Right cardiac atrium (tissue), 5 donors: ENCODE measurements at regions not wholly inside any gene's neighbourhood (a gene's known extent, or its start where the extent isn't known, plus 50 kb on each side); places are given as distances from the start of the nearest gene placed in this dataset.
"Not testable (repeated sequence)": the region's sequence is repeated elsewhere in the genome, so short reads cannot be mapped to it uniquely, and the experiment has no call there.

Source experiments
- ATAC-seq, 2 donors: fragments of 200-7000 bp; cut with Tn5 transposase; one replicate each; pipeline versions ENCODE4 v1.8.0 to v1.9.1; 2020; ENCODE audit warnings: moderate library complexity in 2 of 2, mild to moderate bottlenecking in 1 of 2
- DNase-seq, 3 donors: peaks; one replicate each; pipeline ENCODE4 v3.0.0-alpha.2; 2020
- H3K27ac ChIP-seq: one replicate; pipeline ENCODE4 v1.5.1; 2013; ENCODE audit warnings: mild to moderate bottlenecking, low read length, control low read depth, moderate library complexity
- H3K27me3 ChIP-seq: one replicate; pipeline ENCODE4 v1.6.1; 2013; ENCODE audit not compliant: control insufficient read depth, insufficient read depth
- H3K4me1 ChIP-seq: one replicate; pipeline ENCODE4 v1.6.1; 2013; ENCODE audit warnings: low read length; ENCODE audit not compliant: control insufficient read depth, insufficient read depth
- H3K4me3 ChIP-seq: one replicate; pipeline ENCODE4 v1.5.1; 2013; ENCODE audit warnings: low read length, control low read depth
- H3K9me3 ChIP-seq: one replicate; pipeline ENCODE4 v1.6.1; 2013; ENCODE audit warnings: low read length; ENCODE audit not compliant: control insufficient read depth
- WGBS: extraction: QIAGEN DNeasy Blood & Tissue Kit; methylation state at CpG from one replicate; pipeline ENCODE4 v1.1.7; 2013; 5-methylcytosine and 5-hydroxymethylcytosine counted together
- intact Hi-C, 4 donors: fragments of 100-400 bp; cut with DNase I; formaldehyde crosslinking; loops; one replicate each; pipeline versions ENCODE4 v1.11.0 to v1.14.0; 2022 to 2023
- donor health status: healthy with polysubstance abuse.
- donor health status: DM: no; HTN: yes; CAD: no.
- donor health status: DM: no; HTN: no; CAD: no.
- donor health status: DM: no; HTN: yes; CAD: no; lungs with severe emphysema.
- donor health status: DM: yes; HTN: yes; CAD: no.

DNA sequence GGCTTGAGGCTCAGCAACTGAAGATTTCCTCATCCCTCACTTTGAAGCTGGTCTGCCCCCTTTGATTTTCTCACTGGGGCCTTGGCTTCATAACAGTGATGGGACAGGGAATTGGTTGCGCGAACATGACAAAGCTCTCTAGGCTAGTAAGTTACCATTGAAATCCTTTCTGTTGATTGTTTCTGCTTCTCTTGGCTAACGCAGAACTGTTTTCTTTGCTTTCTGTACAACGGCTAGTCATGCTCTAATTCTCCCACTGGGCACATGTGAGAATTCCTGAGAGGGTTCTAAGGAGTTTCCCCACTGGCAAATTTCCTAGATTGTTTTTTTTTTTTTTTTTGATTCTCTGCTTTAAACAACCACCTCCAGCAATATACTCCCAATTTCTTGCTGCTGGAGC, 738.6 kb downstream of the PCDH7 start:
- no peak overlapping the region for H3K27ac ChIP-seq
- DNase-seq: no peak
- H3K27me3 ChIP-seq: no peaks in the 10 kb centered on the region
- H3K9me3 ChIP-seq: no peaks in the 10 kb centered on the region
- H3K4me1 ChIP-seq: no peaks in the 10 kb centered on the region
- 58% methylated on average over 4 of the region's 4 CpGs for WGBS
- intact Hi-C loops: no loop called here
- ATAC-seq: no peak
- no peak overlapping the region for H3K4me3 ChIP-seq

DNA sequence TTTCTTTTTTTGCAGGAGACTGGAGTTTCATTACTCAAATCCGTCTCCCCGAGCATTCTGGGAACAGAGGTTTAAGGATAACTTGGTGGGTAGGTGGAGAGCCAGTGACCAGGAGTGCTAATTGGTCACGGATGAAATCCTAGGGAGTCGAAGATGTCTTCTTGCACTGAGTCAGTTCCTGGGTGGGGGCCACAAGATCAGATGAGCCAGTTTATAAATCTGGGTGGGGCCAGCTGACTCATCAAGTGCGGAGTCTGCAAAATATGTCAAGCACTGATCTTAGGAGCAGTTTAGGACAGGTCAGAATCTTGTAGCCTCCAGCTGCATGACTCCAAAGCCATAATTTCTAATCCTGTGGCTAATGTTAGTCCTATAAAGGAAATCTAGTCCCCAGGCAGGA, 741.3 kb downstream of the PCDH7 start:
- Histone ChIP-seq H3K4me3 (no peak overlapping the region), H3K9me3 (no peaks in the 10 kb centered on the region), H3K27ac (no peak overlapping the region), H3K27me3 (no peaks in the 10 kb centered on the region), H3K4me1 (no peaks in the 10 kb centered on the region)
- 89% methylated on average over 5 of the region's 5 CpGs for WGBS
- DNase-seq: no peak
- intact Hi-C loops: no loop called here
- no peak for ATAC-seq

DNA sequence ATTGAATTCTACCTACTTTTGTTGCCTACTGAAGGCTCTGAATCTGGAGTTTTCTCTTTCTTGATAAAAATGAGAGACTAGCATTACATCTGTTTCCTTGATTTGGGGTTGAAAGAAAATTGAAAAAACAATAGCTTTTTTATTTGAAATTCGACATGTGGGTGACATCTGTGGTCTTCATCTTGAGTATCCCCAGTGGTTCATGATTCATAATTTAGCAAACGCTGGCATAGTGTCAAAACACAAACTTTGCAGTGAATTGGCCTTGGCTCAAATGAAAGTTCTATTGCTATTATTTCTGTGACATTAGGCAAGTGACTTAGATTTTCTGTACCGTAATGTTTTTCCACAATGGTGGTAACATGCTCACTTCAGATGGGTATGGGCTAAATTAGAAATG, 747.6 kb downstream of the PCDH7 start:
- H3K4me1 ChIP-seq: no peaks in the 10 kb centered on the region
- H3K27ac ChIP-seq: no peak overlapping the region
- no peaks in the 10 kb centered on the region for H3K27me3 ChIP-seq
- no peak for ATAC-seq
- intact Hi-C loops: no loop called here
- H3K9me3 ChIP-seq: no peaks in the 10 kb centered on the region
- H3K4me3 ChIP-seq: no peak overlapping the region
- no peak for DNase-seq
- 55% methylated on average over 3 of the region's 3 CpGs for WGBS

DNA sequence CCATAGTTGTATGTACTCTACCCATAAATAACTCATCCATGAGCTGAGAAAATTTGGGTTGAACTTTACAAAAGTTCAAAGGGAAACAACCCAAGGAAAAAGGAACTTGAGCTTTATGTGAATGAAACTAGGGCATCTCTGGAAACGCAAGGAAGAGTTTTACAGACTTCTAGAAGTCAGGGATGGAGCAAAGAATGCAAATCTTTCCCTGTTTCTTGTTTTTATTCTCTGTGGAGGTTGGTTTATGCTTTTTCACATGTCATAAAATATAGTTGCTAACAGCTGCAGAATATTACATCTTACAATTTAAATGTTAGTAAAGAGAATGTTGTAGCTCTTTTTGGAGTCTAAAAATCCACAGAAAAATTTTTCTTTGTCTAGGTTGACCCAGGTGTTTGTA, 754.1 kb downstream of the PCDH7 start:
- H3K9me3 ChIP-seq: no peaks in the 10 kb centered on the region
- no peak overlapping the region for H3K27ac ChIP-seq
- intact Hi-C loops: no loop called here
- DNase-seq (no peak), ATAC-seq (no peak)
- H3K27me3 ChIP-seq: no peaks in the 10 kb centered on the region
- 58% methylated on average over 1 of the region's 1 CpG for WGBS
- H3K4me3 ChIP-seq: no peak overlapping the region
- H3K4me1 ChIP-seq: no peaks in the 10 kb centered on the region

DNA sequence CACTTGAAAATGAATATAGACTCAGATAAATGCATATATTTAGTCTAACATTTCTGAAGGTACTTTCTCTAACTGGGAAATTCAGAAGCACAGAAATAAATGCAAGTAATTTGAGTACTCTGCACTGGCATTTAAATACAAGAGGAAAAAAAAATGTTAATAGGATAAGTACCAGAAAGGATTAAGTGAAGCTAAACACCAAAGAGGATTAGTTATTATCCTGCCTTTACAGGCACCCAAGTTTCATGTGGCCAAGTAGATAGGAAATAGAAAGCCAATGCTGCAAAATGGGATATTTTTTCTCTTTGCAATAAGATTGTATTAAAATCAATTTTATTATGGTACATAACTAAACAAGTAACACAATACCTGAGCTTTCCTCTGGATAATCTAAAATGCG, 762.5 kb downstream of the PCDH7 start:
- 94% methylated on average over 1 of the region's 1 CpG for WGBS
- no peaks in the 10 kb centered on the region for H3K9me3 ChIP-seq
- intact Hi-C loops: no loop called here
- ATAC-seq (no peak), DNase-seq (no peak)
- H3K27me3 ChIP-seq: no peaks in the 10 kb centered on the region
- H3K27ac ChIP-seq: no peak overlapping the region
- no peak overlapping the region for H3K4me3 ChIP-seq
- no peaks in the 10 kb centered on the region for H3K4me1 ChIP-seq

DNA sequence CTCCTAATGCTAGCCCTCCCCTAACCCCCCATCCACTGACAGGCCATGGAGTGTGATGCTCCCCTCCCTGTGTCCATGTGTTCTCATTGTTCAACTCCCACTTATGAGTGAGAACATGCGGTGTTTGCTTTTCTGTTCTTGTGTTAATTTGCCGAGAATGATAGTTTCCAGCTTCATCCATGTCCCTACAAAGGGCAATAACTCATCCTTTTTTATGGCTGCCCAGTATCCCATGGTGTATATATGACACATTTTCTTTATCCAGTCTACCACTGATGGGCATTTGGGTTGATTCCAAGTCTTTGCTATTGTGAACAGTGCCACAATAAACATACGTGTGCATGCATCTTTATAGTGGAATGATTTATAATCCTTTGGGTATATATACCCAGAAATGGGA, 779.0 kb downstream of the PCDH7 start:
- ATAC-seq, intact Hi-C loops, DNase-seq, H3K27ac ChIP-seq, H3K9me3 ChIP-seq, H3K4me3 ChIP-seq, H3K4me1 ChIP-seq, H3K27me3 ChIP-seq: not testable (repeated sequence)
- 92% methylated on average over 3 of the region's 3 CpGs for WGBS

DNA sequence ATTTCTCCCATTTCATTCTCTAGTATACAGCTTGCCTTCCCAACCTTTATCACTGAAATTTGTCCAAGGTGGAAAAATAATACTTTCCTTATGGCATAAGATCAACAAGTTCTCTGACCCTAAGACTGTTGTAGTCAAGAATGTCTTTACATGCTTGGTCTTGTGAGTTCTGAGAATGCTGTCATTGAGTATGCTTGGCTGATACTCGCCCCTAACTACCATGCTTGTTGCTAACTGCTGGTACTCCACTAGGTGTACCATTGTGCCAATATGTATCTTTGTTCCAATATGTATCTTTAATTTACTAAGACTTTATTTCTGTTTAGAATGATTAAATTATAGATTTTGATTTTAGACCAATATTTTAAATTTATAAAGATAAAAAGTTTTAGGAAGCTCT, 796.4 kb downstream of the PCDH7 start:
- Histone ChIP-seq H3K4me1 (no peaks in the 10 kb centered on the region), H3K27me3 (no peaks in the 10 kb centered on the region), H3K27ac (no peak overlapping the region), H3K9me3 (no peaks in the 10 kb centered on the region), H3K4me3 (no peak overlapping the region)
- WGBS: 71% methylated on average over 1 of the region's 1 CpG
- no peak for ATAC-seq
- intact Hi-C loops: no loop called here
- no peak for DNase-seq

DNA sequence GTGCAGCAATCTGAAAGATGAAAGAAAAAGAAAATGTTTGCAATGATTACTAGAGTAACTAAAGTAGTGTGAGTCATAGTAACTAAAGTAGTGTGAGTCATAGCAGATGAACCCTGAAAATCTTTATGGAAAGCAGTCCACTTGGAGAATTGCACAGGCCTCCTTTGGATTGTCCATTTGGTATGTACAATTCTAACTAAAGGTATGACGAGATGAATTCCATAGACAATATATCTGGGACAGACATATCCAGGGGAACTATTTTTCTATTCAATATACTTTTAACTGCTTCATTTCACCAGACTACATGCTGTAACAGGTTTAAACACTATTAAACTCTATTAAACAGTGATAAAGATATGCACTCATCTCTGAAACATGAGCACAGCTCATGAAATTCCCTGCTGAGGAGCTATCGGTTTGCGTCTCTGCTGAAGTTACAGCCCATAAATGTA, 798.7 kb downstream of the PCDH7 start:
- no peak overlapping the region for H3K4me3 ChIP-seq
- H3K4me1 ChIP-seq: no peaks in the 10 kb centered on the region
- DNase-seq: no peak
- intact Hi-C loops: no loop called here
- no peak for ATAC-seq
- WGBS: 90% methylated on average over 3 of the region's 3 CpGs
- no peaks in the 10 kb centered on the region for H3K9me3 ChIP-seq
- H3K27me3 ChIP-seq: no peaks in the 10 kb centered on the region
- H3K27ac ChIP-seq: no peak overlapping the region

DNA sequence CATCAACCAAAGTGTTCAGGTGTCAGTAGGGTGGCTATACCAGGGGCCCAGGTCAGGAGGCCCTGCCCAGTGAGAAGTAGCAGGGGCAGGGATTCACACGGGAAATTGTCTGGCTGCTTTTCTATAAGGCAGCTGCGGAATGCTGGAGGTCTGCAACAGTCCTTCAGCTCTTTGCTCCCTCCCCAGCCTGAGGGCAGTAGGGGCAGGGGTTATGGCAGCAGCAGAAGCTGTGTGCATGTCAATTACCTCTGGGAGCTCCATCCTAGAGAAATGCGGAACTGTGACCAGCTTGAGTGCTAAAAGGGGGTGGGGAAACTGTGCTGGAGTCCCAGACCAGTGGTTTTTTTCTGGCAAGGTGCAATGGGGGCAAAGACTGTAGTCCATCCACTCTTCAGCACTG, 810.4 kb downstream of the PCDH7 start:
- Histone ChIP-seq H3K27ac (no peak overlapping the region), H3K4me1 (no peaks in the 10 kb centered on the region), H3K9me3 (no peaks in the 10 kb centered on the region), H3K27me3 (no peaks in the 10 kb centered on the region), H3K4me3 (no peak overlapping the region)
- ATAC-seq (no peak), DNase-seq (no peak)
- 72% methylated on average over 3 of the region's 3 CpGs for WGBS
- intact Hi-C loops: no loop called here

DNA sequence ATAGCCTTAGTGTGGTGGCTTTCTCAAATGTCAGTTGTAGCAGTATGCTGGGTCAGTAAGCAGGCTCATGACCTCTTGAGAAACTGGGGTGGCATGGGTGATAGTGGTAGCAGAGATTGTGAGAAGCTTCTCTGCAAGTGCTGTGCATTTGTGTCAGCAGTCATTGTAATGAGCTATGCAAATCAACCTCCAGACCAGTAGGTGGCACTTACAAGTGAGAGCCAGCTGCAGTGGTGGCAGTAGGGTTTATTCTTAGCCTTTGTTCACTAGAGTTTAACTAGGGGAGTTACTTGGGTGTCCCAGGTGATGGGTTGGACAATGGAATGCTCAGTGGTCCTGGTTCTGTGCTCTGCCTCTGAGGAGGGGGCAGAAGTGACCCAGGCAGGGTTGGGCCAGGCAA, 818.7 kb downstream of the PCDH7 start:
- Histone ChIP-seq H3K27ac (no peak overlapping the region), H3K4me1 (no peaks in the 10 kb centered on the region), H3K27me3 (no peaks in the 10 kb centered on the region), H3K9me3 (no peaks in the 10 kb centered on the region), H3K4me3 (no peak overlapping the region)
- intact Hi-C loops: no loop called here
- ATAC-seq (no peak), DNase-seq (no peak)

DNA sequence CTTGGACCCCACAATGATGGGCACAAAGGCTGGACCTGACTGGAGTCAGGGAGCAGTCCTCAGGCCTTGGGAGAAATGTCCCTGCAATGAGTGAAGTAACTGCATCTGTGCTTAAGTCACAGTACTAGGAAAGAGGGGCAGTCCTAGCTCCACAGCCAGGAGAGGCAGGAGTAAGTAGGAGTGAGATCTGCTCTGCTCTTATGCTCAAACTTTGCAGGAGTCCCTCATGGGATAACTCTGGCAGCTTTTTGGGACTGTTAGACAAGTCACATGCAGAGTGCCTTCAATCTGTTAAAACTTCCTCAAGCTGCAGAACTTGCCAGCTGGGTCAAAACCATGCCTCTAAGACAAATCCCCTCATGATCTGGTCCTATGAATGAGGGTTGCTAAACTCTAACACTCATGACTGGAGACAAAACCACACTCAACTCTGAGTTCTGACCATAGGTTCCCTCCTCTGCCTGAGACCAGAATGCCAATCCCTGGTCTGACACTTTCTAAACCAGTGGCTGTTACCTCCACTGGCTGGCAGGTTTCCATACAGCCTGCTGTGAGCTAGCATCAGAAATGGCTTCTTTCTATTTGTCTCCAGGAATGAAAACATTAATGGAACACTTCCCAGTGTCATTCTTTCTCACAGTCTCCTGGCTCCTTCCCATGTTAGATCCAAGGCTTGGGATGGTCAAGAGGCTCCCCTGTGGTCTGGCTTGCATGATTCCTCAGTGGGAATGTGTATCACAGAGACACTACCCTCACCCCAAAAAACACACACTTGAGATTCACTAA, 819.3 kb downstream of the PCDH7 start:
- DNase-seq (peak in 1 of 3 donors; percentile 35), ATAC-seq (peak in 1 of 2 donors; percentile 31)
- intact Hi-C loops: no loop called here
- Histone ChIP-seq H3K9me3 (no peaks in the 10 kb centered on the region), H3K4me3 (no peak overlapping the region), H3K4me1 (no peaks in the 10 kb centered on the region), H3K27ac (no peak overlapping the region), H3K27me3 (no peaks in the 10 kb centered on the region)

DNA sequence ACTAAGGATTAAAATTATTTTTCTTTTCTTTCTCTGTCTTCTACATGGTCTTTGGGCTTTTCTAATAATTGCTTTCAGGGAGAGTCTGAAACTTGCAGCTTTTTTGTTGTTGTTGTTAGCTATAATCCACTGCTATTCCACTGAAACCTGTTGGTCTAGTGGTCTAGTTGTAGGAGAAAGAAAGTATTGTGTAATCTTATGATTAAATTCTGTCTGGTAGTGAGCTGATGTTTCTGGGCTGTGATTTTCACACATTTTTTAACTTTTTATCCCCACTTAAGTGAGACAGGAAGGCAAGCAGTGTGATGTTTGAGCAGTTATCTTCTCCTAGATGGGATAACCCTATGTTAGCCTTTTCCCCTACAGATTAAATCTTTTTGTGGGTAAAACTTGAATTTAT, 825.2 kb downstream of the PCDH7 start:
- DNase-seq (no peak), ATAC-seq (no peak)
- no peak overlapping the region for H3K4me3 ChIP-seq
- intact Hi-C loops: no loop called here
- H3K27me3 ChIP-seq: no peaks in the 10 kb centered on the region
- no peaks in the 10 kb centered on the region for H3K4me1 ChIP-seq
- no peaks in the 10 kb centered on the region for H3K9me3 ChIP-seq
- no peak overlapping the region for H3K27ac ChIP-seq
